Psoas muscle (tissue), 7 donors: ENCODE measurements at regions not wholly inside any gene's neighbourhood (a gene's known extent, or its start where the extent isn't known, plus 50 kb on each side); places are given as distances from the start of the nearest gene placed in this dataset.
"Not testable (repeated sequence)": the region's sequence is repeated elsewhere in the genome, so short reads cannot be mapped to it uniquely, and the experiment has no call there.

Source experiments
- ATAC-seq, 4 donors: fragments of 200-7000 bp; cut with Tn5 transposase; one replicate each; pipeline ENCODE4 v1.9.1; 2020; ENCODE audit warnings: moderate library complexity in 3 of 4, mild to moderate bottlenecking in 2 of 4
- DNase-seq, 2 donors: peaks; one replicate each; pipeline ENCODE4 v3.0.0-alpha.2; 2020
- H3K27ac ChIP-seq: fragments of 200-600 bp; one replicate; pipeline ENCODE4 v1.8.0; 2022
- H3K27me3 ChIP-seq, 3 donors: fragments of 200-600 bp in 1 of 3; one replicate each; pipeline versions ENCODE4 v1.6.1 to v1.8.0; 2013 to 2022; ENCODE audit warnings: low read length in 2 of 3, mild to moderate bottlenecking in 2 of 3, moderate library complexity in 1 of 3; ENCODE audit not compliant: insufficient read depth in 3 of 3
- H3K36me3 ChIP-seq, 2 donors: fragments of 200-600 bp in 1 of 2; one replicate each; pipeline versions ENCODE4 v1.6.1 to v1.8.0; 2013 to 2022; ENCODE audit warnings: low read depth in 1 of 2, mild to moderate bottlenecking in 1 of 2, moderate library complexity in 1 of 2; ENCODE audit not compliant: insufficient read depth in 1 of 2
- H3K4me1 ChIP-seq: fragments of 200-600 bp; one replicate; pipeline ENCODE4 v1.8.0; 2022
- H3K4me3 ChIP-seq: fragments of 200-600 bp; one replicate; pipeline ENCODE4 v1.8.0; 2022; ENCODE audit warnings: mild to moderate bottlenecking
- H3K9me3 ChIP-seq: fragments of 200-600 bp; one replicate; pipeline ENCODE4 v1.8.0; 2022
- WGBS, 3 donors: extraction: QIAGEN DNeasy Blood & Tissue Kit; methylation state at CpG; one replicate each; pipeline versions ENCODE4 v1.1.6 to v1.1.7; 2013; 5-methylcytosine and 5-hydroxymethylcytosine counted together
- intact Hi-C, 2 donors: fragments of 100-400 bp; cut with DNase I; formaldehyde crosslinking; loops; one replicate each; pipeline versions ENCODE4 v1.11.0 to v1.14.2; 2022
- TF ChIP-seq, protein P1 (sequence below): fragments of 200-600 bp; IDR thresholded peaks from one replicate; pipeline ENCODE4 v1.8.0; 2022; ENCODE audit warnings: antibody characterized with exemption
- donor health status: healthy with polysubstance abuse.
- donor health status: DM: no; HTN: no; CAD: no; lungs with moderate emphysema.
- donor health status: Bipolar disorder and iron deficiency.
- donor health status: healthy.
- donor health status: DM: yes; HTN: yes; CAD: no.
- donor health status: DM: no; HTN: no; CAD: no.
- donor health status: DM: yes; HTN: yes; CAD: no.

DNA sequence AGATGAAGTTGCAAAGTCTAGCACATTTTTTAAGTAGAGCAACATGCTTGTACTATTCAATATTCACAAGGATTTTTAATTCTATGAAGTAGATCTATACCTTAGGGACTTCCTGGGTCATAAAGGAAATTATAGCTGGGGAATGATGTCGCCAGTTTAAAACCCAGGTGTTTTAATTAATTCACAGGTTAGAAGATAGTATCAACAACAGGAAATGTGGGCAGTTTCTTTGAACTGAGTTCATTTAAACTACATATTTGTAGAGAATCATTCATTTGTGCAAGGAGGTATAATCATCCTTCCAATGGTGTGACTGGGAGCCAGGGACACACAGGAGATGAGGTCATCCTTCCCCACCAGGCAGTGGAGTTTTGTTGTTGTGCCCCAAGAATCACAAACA, 181.3 kb upstream of the KLF3 start:
- ATAC-seq (no peak), DNase-seq (no peak)
- Histone ChIP-seq H3K36me3 (no peaks in the 10 kb centered on the region), H3K27me3 (no peaks in the 10 kb centered on the region), H3K27ac (no peak overlapping the region), H3K4me1 (no peaks in the 10 kb centered on the region), H3K4me3 (no peak overlapping the region), H3K9me3 (peaks cover 4% of the 10 kb centered on the region)
- WGBS, 3 donors, result 53 to 82% (median 56%) methylated on average over 1 of the region's 1 CpG
- TF ChIP-seq, protein P1, sequence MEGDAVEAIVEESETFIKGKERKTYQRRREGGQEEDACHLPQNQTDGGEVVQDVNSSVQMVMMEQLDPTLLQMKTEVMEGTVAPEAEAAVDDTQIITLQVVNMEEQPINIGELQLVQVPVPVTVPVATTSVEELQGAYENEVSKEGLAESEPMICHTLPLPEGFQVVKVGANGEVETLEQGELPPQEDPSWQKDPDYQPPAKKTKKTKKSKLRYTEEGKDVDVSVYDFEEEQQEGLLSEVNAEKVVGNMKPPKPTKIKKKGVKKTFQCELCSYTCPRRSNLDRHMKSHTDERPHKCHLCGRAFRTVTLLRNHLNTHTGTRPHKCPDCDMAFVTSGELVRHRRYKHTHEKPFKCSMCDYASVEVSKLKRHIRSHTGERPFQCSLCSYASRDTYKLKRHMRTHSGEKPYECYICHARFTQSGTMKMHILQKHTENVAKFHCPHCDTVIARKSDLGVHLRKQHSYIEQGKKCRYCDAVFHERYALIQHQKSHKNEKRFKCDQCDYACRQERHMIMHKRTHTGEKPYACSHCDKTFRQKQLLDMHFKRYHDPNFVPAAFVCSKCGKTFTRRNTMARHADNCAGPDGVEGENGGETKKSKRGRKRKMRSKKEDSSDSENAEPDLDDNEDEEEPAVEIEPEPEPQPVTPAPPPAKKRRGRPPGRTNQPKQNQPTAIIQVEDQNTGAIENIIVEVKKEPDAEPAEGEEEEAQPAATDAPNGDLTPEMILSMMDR, result no peak
- intact Hi-C loops, result no loop called here

DNA sequence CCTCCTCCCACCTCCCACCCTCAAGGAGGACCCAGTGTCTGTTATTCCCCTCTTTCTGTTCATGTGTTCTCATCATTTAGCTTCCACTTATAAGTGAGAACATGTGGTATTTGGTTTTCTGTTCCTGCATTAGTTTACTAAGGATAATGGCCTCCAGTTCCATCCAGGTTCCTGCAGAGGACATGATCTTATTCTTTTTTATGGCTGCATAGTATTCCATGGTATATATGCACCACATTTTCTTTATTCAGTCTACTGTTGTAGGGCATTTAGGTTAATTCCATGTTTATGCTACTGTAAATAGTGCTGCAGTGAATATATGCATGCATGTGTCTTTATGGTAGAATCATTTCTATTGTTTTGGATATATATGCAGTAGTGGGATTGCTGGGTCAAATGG, 180.4 kb upstream of the KLF3 start:
- intact Hi-C loops, result not testable (repeated sequence)

DNA sequence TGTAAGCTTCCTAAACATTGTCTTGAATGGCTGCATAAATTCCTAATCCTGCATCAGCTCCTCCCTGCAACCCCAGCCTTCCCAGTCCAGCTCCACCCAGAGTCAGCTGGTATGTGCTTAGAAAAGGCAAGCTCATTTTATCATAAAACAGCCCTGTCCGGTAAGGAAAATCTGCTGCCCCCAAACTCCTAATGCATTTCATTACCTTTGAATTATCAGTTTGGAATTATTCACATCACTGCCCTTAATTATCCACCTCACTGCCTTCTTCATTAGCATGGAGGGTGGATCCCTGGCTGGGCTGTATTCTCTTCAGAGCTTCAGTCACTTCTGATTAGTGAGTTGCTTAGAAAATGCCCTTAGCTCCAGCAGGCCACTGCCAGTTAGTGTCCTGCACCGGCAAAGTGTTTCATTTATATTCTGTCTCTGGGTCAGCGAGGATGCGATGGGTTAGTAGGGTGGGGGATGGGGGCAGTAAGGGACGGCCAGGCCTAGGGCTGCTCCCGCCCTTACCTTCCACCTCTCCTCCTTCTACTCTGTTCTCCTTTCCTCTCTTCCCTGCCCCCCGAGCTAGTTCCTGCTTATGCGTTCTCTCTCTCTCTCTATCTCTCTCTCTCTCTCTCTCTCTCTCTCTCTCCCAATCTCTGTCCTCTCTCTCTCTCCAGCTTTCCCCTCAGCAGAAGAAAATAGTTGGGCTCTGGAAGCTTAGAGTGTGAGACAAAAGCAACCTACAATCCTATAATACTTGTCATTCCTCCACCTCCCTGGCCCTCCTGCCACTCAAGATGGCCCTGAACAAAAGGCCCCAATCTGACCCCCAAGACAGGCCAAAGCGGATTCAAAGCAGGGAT, 174.8 kb upstream of the KLF3 start:
- ATAC-seq (no peak), DNase-seq (no peak)
- H3K4me1 ChIP-seq, result peaks cover 4% of the 10 kb centered on the region
- no peak overlapping the region for H3K4me3 ChIP-seq
- H3K9me3 ChIP-seq, result no peaks in the 10 kb centered on the region
- 83 to 87% (median 87%) methylated on average over 7 to 9 of the region's 9 CpGs for WGBS, 3 donors
- no peaks in the 10 kb centered on the region for H3K27me3 ChIP-seq
- intact Hi-C loops, result no loop called here
- H3K36me3 ChIP-seq, result no peaks in the 10 kb centered on the region
- no peak overlapping the region for H3K27ac ChIP-seq
- TF ChIP-seq, protein P1, result no peak

More for the DNA sequence above, 180.4 kb upstream of the KLF3 start:
- not testable (repeated sequence) for H3K4me3 ChIP-seq, ATAC-seq, H3K27me3 ChIP-seq, H3K36me3 ChIP-seq, H3K27ac ChIP-seq, DNase-seq, H3K4me1 ChIP-seq, H3K9me3 ChIP-seq

DNA sequence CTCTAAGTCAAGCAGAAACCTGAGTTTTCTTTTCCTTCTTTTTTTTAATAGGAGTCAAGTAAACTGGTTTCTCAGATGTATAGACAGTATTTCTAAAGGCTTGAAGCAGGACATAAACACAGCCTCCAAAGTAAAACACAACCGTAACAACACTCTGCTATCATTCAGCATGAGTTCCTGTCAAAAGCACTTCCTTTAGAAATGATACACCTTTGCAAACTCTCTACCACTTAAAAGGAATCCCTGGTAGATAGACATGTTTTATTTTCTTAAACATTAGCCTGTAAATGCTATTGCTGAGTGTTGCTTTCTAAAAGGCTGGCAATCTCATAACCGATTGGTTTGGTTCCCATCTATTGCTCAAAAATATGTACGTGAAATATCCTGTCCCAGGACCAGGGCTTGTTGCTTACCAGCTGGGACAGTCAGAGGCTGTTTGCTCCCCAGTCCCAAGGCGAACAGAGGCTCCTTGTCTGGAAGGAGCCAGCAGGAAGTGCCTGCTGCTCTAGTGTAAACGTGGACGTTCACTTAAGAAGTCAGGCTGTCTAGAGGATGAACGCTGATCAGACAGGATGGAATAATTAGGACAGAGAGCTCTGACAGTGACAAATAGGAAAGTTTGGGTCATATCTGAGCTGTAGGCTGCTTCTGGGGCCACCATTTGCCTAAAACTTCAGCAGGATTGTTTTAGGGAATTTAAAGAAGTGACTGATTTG, 173.9 kb upstream of the KLF3 start:
- H3K9me3 ChIP-seq, result no peaks in the 10 kb centered on the region
- intact Hi-C loops, result no loop called here
- H3K27me3 ChIP-seq, result no peaks in the 10 kb centered on the region
- H3K4me1 ChIP-seq, result peaks cover 4% of the 10 kb centered on the region
- no peak for DNase-seq
- WGBS, 3 donors, result 43 to 51% (median 49%) methylated on average over 7 of the region's 7 CpGs
- H3K27ac ChIP-seq, result no peak overlapping the region
- TF ChIP-seq, protein P1, result no peak
- no peak for ATAC-seq
- H3K36me3 ChIP-seq, result no peaks in the 10 kb centered on the region
- no peak overlapping the region for H3K4me3 ChIP-seq

DNA sequence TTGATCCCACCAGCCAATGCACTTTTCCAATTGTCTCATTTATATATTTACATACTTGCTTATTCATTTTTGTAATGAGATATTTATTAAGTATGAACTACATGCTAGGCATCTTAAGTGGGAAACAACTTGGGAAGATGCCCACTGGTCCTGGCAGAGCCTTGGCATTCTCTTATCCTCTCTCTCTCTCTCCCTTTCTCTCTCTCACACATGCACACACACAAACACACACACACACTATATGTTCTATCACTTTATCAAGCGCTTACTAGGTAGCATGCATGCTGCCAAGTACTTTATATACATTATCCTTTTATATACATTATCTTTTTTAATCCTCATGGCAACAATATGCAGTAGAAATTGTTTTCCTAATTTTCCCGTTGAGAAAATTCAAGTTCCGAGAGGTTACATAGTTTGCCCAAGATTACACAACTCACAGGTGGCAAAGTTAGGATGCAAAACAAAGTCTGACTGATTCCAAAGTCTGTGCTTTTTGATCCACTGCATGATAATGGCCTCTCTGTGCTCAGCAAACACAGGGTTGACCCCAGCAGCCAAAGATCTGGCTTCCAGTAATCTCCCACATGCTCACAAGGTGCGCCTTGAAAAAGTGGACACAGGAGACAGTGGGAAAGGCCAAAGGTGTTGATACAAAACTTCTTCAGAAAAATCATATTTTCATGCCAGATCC, 173.1 kb upstream of the KLF3 start:
- intact Hi-C loops, result no loop called here
- H3K27me3 ChIP-seq, result no peaks in the 10 kb centered on the region
- no peak overlapping the region for H3K27ac ChIP-seq
- ATAC-seq (no peak), DNase-seq (no peak)
- 77 to 88% (median 82%) methylated on average over 4 of the region's 4 CpGs for WGBS, 3 donors
- H3K4me1 ChIP-seq, result peaks cover 4% of the 10 kb centered on the region
- no peaks in the 10 kb centered on the region for H3K36me3 ChIP-seq
- TF ChIP-seq, protein P1, result no peak
- no peak overlapping the region for H3K4me3 ChIP-seq
- no peaks in the 10 kb centered on the region for H3K9me3 ChIP-seq
